GM13976 (cell line): ENCODE measurements at regions not wholly inside any gene's neighbourhood (a gene's known extent, or its start where the extent isn't known, plus 50 kb on each side); places are given as distances from the start of the nearest gene placed in this dataset.

Experiments used
- DNase-seq: peaks from one replicate; pipeline ENCODE4 v3.0.0; 2012; ENCODE audit warnings: low spot score
- CTCF ChIP-seq: IDR thresholded peaks from 2 replicates; pipeline ENCODE4 v1.5.1; 2012; ENCODE audit warnings: borderline replicate concordance, mild to moderate bottlenecking; ENCODE audit not compliant: insufficient read depth; ENCODE audit errors: extremely low read depth, missing control alignments, control extremely low read depth
- in situ Hi-C: fragments of 300-500 bp; cut with MboI; formaldehyde crosslinking; loops from one replicate; pipeline ENCODE4 v1.12.0; 2022; ENCODE audit warnings: low sequenced_read_pairs, mixed read lengths, inconsistent platforms; ENCODE audit not compliant: unreplicated experiment

- in situ Hi-C loops = no loop called here
- DNase-seq = no peak
- no peak for TF ChIP-seq CTCF
These were observed 418.2 kb downstream of the IRS2 start for GRCh38 chr13:109368230-109368629.

DNA sequence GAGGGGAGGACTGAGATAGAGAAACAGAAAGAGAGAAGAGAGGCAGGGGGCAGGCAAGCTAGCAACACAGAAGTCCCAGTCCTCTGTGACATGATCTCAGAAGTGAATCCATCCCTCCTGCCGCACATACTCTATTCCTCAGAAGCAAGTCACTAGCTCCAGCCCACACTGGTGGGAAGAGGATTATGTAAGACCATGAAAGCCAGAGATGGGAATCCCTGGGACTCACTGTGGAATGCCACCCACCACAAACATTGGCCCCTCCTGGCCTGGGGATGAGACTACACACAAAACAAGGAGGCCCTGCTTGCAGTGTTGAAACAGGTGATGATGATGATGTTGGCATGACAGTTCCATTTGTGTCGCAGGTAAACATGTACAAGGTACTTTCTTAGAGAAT lies 419.9 kb downstream of the IRS2 start:
- TF ChIP-seq CTCF = no peak
- no peak for DNase-seq
- in situ Hi-C loops = no loop called here

- in situ Hi-C loops = no loop called here
- no peak for TF ChIP-seq CTCF
- no peak for DNase-seq
These were observed 423.0 kb downstream of the IRS2 start for GRCh38 chr13:109363431-109363830.

GRCh38 chr13:109362616-109363015 lies 423.8 kb downstream of the IRS2 start:
- in situ Hi-C loops = no loop called here

DNA sequence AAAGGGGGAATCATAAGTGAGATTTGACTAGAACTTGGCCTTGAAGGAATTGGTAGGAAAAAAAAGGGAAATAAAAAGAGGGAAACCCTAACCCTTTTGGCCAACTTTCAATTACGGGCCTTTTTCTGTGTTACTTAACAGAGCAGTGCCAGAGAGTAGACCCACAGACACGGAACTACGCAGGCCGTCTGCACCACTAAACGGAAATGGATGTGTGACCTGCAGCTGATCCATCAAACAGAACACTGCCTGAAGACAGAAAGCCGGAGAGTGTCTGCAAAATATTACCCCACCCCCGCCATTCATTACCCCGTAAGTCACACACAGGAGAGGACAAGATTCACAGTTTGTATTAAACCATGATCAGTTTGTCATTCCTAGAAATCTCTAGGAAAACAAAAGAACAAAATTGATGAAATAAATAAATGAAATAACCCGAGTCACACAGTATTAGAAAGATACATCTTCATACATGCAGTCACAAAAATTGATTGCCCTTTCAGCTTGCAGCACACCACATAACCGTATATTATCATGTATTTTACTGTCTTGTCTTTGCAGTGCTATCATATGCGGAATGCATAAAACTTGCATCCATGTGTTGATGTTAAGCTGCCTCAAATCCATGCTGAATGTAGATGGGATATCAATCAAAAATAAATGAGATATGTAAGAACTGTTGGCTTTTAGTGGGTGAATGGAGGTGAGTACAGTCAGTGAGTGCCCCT lies 424.7 kb downstream of the IRS2 start:
- DNase-seq = no peak
- no peak for TF ChIP-seq CTCF
- in situ Hi-C loops = no loop called here

More at GRCh38 chr13:109362616-109363015, 423.8 kb downstream of the IRS2 start:
- DNase-seq = no peak
- TF ChIP-seq CTCF = no peak

DNA sequence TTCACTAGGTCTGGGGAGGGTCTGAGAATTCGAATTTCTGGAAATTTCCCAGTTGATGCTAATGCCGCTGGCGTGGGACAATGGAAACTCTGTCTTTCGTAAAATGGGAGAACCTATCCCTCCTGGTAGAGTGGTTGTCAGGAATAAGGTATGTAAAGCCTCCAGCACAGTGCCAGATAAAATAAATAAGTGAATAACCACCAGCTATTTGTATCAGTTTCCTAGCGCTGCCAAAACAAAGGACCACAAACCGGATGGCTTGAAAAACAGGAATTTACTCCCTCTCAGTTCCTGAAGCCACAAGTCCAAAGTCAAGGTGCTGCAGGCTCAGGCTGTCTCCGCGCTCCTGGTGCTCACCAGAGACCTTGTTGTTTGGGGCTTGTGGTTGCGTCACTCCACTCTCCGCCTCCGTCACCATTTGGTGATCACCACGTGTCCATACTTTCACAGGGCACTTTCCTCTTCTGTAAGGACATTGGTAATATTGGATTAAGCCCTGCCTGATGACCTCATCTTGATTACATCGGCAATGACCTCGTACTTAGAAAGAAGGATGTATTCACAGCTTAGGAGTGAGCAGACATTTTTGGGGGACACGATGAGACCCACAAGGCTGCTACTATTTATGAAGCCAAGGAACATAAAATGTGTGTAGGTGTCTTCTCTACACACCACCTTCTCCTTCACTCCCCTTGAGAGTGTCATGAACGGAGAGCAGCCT lies 428.5 kb downstream of the IRS2 start:
- DNase-seq = no peak
- in situ Hi-C loops = no loop called here
- no peak for TF ChIP-seq CTCF
